ENCODE measurements at regions not wholly inside any gene's neighbourhood (a gene's known extent, or its start where the extent isn't known, plus 50 kb on each side); places are given as distances from the start of the nearest gene placed in this dataset.
"Not testable (repeated sequence)": the region's sequence is repeated elsewhere in the genome, so short reads cannot be mapped to it uniquely, and the experiment has no call there.

GRCh38 chr7:3133811-3134385 lies 90.2 kb upstream of the CARD11 start:
- intact Hi-C loops (cut with DNase I) = no loop called here
- ATAC-seq (ENCODE audit: poor library complexity) (no peak), DNase-seq (no peak)

- DNase-seq (no peak), ATAC-seq (ENCODE audit: poor library complexity) (no peak)
- intact Hi-C loops (cut with DNase I) = no loop called here
Measured at GRCh38 chr7:3134745-3135144, 91.1 kb upstream of the CARD11 start.

GRCh38 chr7:3135626-3136025 lies 92.0 kb upstream of the CARD11 start:
- DNase-seq (no peak), ATAC-seq (ENCODE audit: poor library complexity) (no peak)
- intact Hi-C loops (cut with DNase I) = no loop called here

- DNase-seq = no peak
- intact Hi-C loops (cut with DNase I) = no loop called here
- no peak for ATAC-seq (ENCODE audit: poor library complexity)
Measured at GRCh38 chr7:3138206-3138605, 94.5 kb upstream of the CARD11 start.

- DNase-seq = no peak
- intact Hi-C loops (cut with DNase I) = no loop called here
Measured at GRCh38 chr7:3138997-3139396, 95.3 kb upstream of the CARD11 start.

GRCh38 chr7:3140834-3141233 lies 97.2 kb upstream of the CARD11 start:
- intact Hi-C loops (cut with DNase I) = no loop called here
- DNase-seq = no peak
- ATAC-seq (ENCODE audit: poor library complexity) = no peak

More at GRCh38 chr7:3138997-3139396, 95.3 kb upstream of the CARD11 start:
- ATAC-seq (ENCODE audit: poor library complexity) = no peak

GRCh38 chr7:3141326-3141725 lies 97.7 kb upstream of the CARD11 start:
- DNase-seq (no peak), ATAC-seq (ENCODE audit: poor library complexity) (no peak)
- intact Hi-C loops (cut with DNase I) = no loop called here

- intact Hi-C loops (cut with DNase I) = no loop called here
- DNase-seq (no peak), ATAC-seq (ENCODE audit: poor library complexity) (no peak)
Measured at GRCh38 chr7:3143869-3144775, 100.5 kb upstream of the CARD11 start.

GRCh38 chr7:3144776-3145125 lies 101.1 kb upstream of the CARD11 start:
- ATAC-seq (ENCODE audit: poor library complexity); intact Hi-C loops (cut with DNase I); DNase-seq: not testable (repeated sequence)

GRCh38 chr7:3146571-3147226 lies 103.0 kb upstream of the CARD11 start:
- intact Hi-C loops (cut with DNase I) = no loop called here
- no peak for ATAC-seq (ENCODE audit: poor library complexity)
- no peak for DNase-seq

GRCh38 chr7:3148471-3148870 lies 104.8 kb upstream of the CARD11 start:
- ATAC-seq (ENCODE audit: poor library complexity); intact Hi-C loops (cut with DNase I): not testable (repeated sequence)

GRCh38 chr7:3149231-3149995 lies 105.7 kb upstream of the CARD11 start:
- ATAC-seq (ENCODE audit: poor library complexity) (no peak), DNase-seq (no peak)
- intact Hi-C loops (cut with DNase I) = no loop called here

More at GRCh38 chr7:3148471-3148870, 104.8 kb upstream of the CARD11 start:
- DNase-seq = not testable (repeated sequence)

GRCh38 chr7:3150027-3150426 lies 106.4 kb upstream of the CARD11 start:
- DNase-seq = no peak
- no peak for ATAC-seq (ENCODE audit: poor library complexity)
- intact Hi-C loops (cut with DNase I) = loop anchor here (10.0 kb wide), 1 partner anchor 285 kb away; no protein-coding TSS in a partner anchor

- no peak for DNase-seq
- no peak for ATAC-seq (ENCODE audit: poor library complexity)
- intact Hi-C loops (cut with DNase I) = loop anchor here (10.0 kb wide), 1 partner anchor 287 kb away; no protein-coding TSS in a partner anchor
Measured at GRCh38 chr7:3151784-3152183, 108.1 kb upstream of the CARD11 start.

- ATAC-seq (ENCODE audit: poor library complexity) (no peak), DNase-seq (no peak)
- intact Hi-C loops (cut with DNase I) = loop anchor here (10.0 kb wide), 1 partner anchor 288 kb away; no protein-coding TSS in a partner anchor
Measured at GRCh38 chr7:3152714-3153113, 109.0 kb upstream of the CARD11 start.

- DNase-seq (no peak), ATAC-seq (ENCODE audit: poor library complexity) (no peak)
- intact Hi-C loops (cut with DNase I) = loop anchor here (10.0 kb wide), 1 partner anchor 288 kb away; no protein-coding TSS in a partner anchor
Measured at GRCh38 chr7:3153118-3153517, 109.5 kb upstream of the CARD11 start.

GRCh38 chr7:3154317-3154716 lies 110.7 kb upstream of the CARD11 start:
- intact Hi-C loops (cut with DNase I) = loop anchor here (10.0 kb wide), 1 partner anchor 290 kb away; no protein-coding TSS in a partner anchor
- no peak for ATAC-seq (ENCODE audit: poor library complexity)
- no peak for DNase-seq

GRCh38 chr7:3154881-3155494 lies 111.3 kb upstream of the CARD11 start:
- intact Hi-C loops (cut with DNase I) = loop anchor here (10.0 kb wide), 1 partner anchor 290 kb away; no protein-coding TSS in a partner anchor
- DNase-seq (no peak), ATAC-seq (ENCODE audit: poor library complexity) (no peak)
